ENCODE measurements at regions not wholly inside any gene's neighbourhood (a gene's known extent, or its start where the extent isn't known, plus 50 kb on each side); places are given as distances from the start of the nearest gene placed in this dataset.

DNA sequence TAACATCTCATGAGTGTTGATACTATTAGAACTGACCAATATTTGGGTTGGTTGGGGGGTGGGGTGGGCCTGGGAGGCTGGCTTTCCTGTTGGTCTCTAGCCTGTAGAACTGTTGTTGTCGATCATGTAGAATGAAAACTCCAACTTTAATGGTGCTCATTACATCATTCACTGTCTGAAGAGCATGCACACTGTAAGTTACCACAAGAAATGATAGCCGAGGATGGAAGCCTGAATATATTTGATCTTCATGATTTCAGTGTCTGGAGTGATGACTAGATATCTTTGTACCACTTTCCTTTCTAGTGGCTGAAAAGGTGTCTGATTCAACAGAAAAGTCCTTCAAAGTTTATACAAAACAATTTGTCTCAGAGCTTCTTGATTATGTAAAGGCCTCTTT, 123.6 kb downstream of the XCL2 start:
- Histone ChIP-seq H2AFZ (ENCODE audit: low read length) (no peak overlapping the region), H3K27me3 (ENCODE audit: control insufficient read depth in 1 of 2, insufficient read depth in 2 of 2, low read length in 2 of 2) (no peaks in the 10 kb centered on the region), H3K4me2 (ENCODE audit: low read depth, low read length) (no peak overlapping the region), H3K36me3 (replicated peaks in 1 of 2; ENCODE audit: control insufficient read depth in 1 of 2, insufficient read depth in 2 of 2, low read length in 2 of 2) (no peaks in the 10 kb centered on the region), H3K27ac (ENCODE audit: extremely low read length, insufficient read depth, low read length) (no peak overlapping the region), H3K9ac (ENCODE audit: insufficient read depth, low read depth, low read length) (no peak overlapping the region), H3K79me2 (ENCODE audit: insufficient read depth, low read length) (no peaks in the 10 kb centered on the region), H3K4me1 (ENCODE audit: insufficient read depth, low read length) (no peaks in the 10 kb centered on the region), H3K9me3 (ENCODE audit: low read length) (no peaks in the 10 kb centered on the region), H4K20me1 (ENCODE audit: insufficient read depth, low read length) (no peaks in the 10 kb centered on the region), H3K4me3 (replicated peaks in 1 of 3; ENCODE audit: insufficient read depth in 1 of 3, low read depth in 2 of 3, low read length in 3 of 3) (no peak overlapping the region)
- 100% methylated on average over 2 of the region's 2 CpGs for WGBS (ENCODE audit: low lambda C conversion rate)
- no TSS peak for BruUV-seq (replicated peaks)
- TF ChIP-seq ZNF598 (CRISPR knock-in tag; IDR thresholded peaks at IDR 0.05; ENCODE audit: borderline replicate concordance) (no peak), ZNF691 (CRISPR knock-in tag; IDR thresholded peaks at IDR 0.05; ENCODE audit: borderline replicate concordance, low read depth) (no peak), NR2C2 (CRISPR knock-in tag; IDR thresholded peaks at IDR 0.05; ENCODE audit: borderline replicate concordance) (no peak), ZNF678 (CRISPR knock-in tag; IDR thresholded peaks at IDR 0.05) (no peak), ASH2L (IDR thresholded peaks at IDR 0.05; ENCODE audit: insufficient read length, low read depth, low read length) (no peak), NFYC (CRISPR knock-in tag; IDR thresholded peaks at IDR 0.05) (no peak), DR1 (CRISPR knock-in tag; IDR thresholded peaks at IDR 0.05) (no peak), IKZF4 (CRISPR knock-in tag; IDR thresholded peaks at IDR 0.05; ENCODE audit: borderline replicate concordance, low read depth, not compliant biosample characterization) (no peak), ZNF800 (CRISPR knock-in tag; IDR thresholded peaks at IDR 0.05) (no peak), RAD51 (IDR thresholded peaks at IDR 0.05; ENCODE audit: borderline replicate concordance) (no peak)
- TF ChIP-seq, protein P1, sequence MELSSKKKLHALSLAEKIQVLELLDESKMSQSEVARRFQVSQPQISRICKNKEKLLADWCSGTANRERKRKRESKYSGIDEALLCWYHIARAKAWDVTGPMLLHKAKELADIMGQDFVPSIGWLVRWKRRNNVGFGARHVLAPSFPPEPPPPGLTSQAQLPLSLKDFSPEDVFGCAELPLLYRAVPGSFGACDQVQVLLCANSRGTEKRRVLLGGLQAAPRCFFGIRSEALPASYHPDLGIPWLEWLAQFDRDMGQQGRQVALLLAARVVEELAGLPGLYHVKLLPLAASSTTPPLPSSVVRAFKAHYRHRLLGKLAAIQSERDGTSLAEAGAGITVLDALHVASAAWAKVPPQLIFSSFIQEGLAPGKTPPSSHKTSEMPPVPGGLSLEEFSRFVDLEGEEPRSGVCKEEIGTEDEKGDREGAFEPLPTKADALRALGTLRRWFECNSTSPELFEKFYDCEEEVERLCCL (CRISPR knock-in tag; IDR thresholded peaks at IDR 0.05; ENCODE audit: borderline replicate concordance) = no peak
- ATAC-seq = no peak
- no peak for DNase-seq (ENCODE audit: low spot score)
- in situ Hi-C loops (cut with HindIII; ENCODE audit: extremely low pct_ligation_motif_present, low pct_unique_long_range_greater_than_20kb) = no loop called here
- intact Hi-C loops (cut with micrococcal nuclease; ENCODE audit: unreplicated experiment) = no loop called here
- ChIA-PET CTCF (ENCODE audit: low intra/inter-chr PET ratio, low total read pairs) (no interaction called here), POLR2A (no interaction called here)
- FAIRE-seq = no peak
